Erythroblast (primary cell): ENCODE measurements at regions not wholly inside any gene's neighbourhood (a gene's known extent, or its start where the extent isn't known, plus 50 kb on each side); places are given as distances from the start of the nearest gene placed in this dataset.

Experiments used
- GATA1 ChIP-seq: IDR thresholded peaks from 2 replicates; pipeline ENCODE4 v1.6.1; 2011; ENCODE audit warnings: low read depth, mild to moderate bottlenecking, control low read depth, low read length, moderate library complexity
- POLR2A ChIP-seq: IDR thresholded peaks from 2 replicates; pipeline ENCODE4 v1.6.1; 2011; ENCODE audit warnings: mild to moderate bottlenecking, low read length

- TF ChIP-seq POLR2A, result no peak
- no peak for TF ChIP-seq GATA1
Observed at GRCh38 chr14:87434680-87435079, 558.3 kb downstream of the GALC start.
